Esophagus (tissue), 2 donors: ENCODE measurements at regions not wholly inside any gene's neighbourhood (a gene's known extent, or its start where the extent isn't known, plus 50 kb on each side); places are given as distances from the start of the nearest gene placed in this dataset.

Experiments
- H3K27ac ChIP-seq, 2 donors: one replicate each; pipeline ENCODE4 v1.5.1; 2013; ENCODE audit warnings: low read depth in 2 of 2, mild to moderate bottlenecking in 2 of 2, inconsistent platforms in 1 of 2, low read length in 1 of 2, moderate library complexity in 1 of 2
- H3K27me3 ChIP-seq, 2 donors: one replicate each; pipeline ENCODE4 v1.6.1; 2013; ENCODE audit warnings: low read length in 2 of 2, control low read depth in 1 of 2, mild to moderate bottlenecking in 1 of 2; ENCODE audit not compliant: insufficient read depth in 2 of 2, control insufficient read depth in 1 of 2
- H3K36me3 ChIP-seq, 2 donors: one replicate each; pipeline ENCODE4 v1.6.1; 2013; ENCODE audit warnings: low read length in 1 of 2; ENCODE audit not compliant: control insufficient read depth in 2 of 2, insufficient read depth in 2 of 2
- H3K4me1 ChIP-seq, 2 donors: one replicate each; pipeline ENCODE4 v1.6.1; 2013; ENCODE audit warnings: low read length in 1 of 2; ENCODE audit not compliant: control insufficient read depth in 2 of 2, insufficient read depth in 2 of 2
- H3K4me3 ChIP-seq, 2 donors: one replicate each; pipeline ENCODE4 v1.5.1; 2013; ENCODE audit warnings: low read length in 2 of 2, mild to moderate bottlenecking in 2 of 2, low read depth in 1 of 2, moderate library complexity in 1 of 2
- H3K9me3 ChIP-seq, 2 donors: one replicate each; pipeline ENCODE4 v1.6.1; 2013; ENCODE audit warnings: mild to moderate bottlenecking in 2 of 2, low read depth in 1 of 2, low read length in 1 of 2, moderate library complexity in 1 of 2; ENCODE audit not compliant: control insufficient read depth in 2 of 2, insufficient read depth in 1 of 2
- WGBS, 2 donors: extraction: QIAGEN DNeasy Blood & Tissue Kit; methylation state at CpG; one replicate each; pipeline ENCODE4 v1.1.7; 2013; 5-methylcytosine and 5-hydroxymethylcytosine counted together
- donor health status: healthy with polysubstance abuse.
- donor health status: Bipolar disorder and iron deficiency.

DNA sequence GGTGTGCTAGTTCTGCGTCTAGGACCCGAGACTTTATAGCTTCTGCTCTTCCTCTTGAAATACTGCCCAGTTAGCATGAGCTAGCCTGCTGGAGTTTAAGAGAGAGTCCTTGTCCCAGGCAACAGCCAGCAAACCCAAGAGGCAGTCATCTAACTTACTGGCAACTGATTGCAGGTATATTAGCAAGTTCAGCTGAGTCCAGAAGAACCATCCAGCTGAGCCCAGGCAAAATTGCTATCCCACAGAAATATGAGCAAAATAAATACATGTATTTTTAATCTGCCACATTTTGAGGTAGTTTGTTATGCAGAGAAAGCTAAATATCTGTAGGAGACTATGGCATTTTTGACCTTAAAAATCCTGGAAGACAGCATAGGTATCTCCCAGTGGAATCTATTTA, 174.4 kb upstream of the CMC1 start:
- Histone ChIP-seq H3K27ac (no peak overlapping the region), H3K27me3 (peaks cover 0 to 2% of the 10 kb centered on the region in 2 donors), H3K4me3 (no peak overlapping the region), H3K9me3 (peaks cover 4 to 5% of the 10 kb centered on the region in 2 donors), H3K4me1 (no peaks in the 10 kb centered on the region), H3K36me3 (no peaks in the 10 kb centered on the region)
- 87 to 95% methylated on average over 2 of the region's 2 CpGs for WGBS, 2 donors

DNA sequence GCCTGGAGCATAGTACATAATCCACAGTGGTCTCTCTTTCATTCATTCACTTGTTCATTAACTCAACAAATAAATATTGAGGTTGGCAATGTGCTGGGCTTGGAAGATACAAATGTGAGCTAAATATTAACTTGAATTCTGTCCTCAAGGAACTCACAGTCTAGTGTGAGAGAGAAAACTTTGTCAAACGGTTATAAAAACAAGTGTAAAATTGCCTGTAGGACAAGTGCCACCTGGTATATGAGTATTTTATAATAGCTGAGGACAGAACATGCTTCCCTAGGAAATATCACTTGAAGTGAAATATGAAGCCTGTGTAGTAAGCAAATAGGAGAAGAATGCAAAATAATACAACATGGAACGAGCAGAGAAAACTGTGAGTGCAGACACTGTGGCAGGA, 173.1 kb upstream of the CMC1 start:
- no peak overlapping the region for H3K27ac ChIP-seq
- no peak overlapping the region for H3K4me3 ChIP-seq
- H3K27me3 ChIP-seq = peaks cover 0 to 2% of the 10 kb centered on the region in 2 donors
- WGBS, 2 donors = 49 to 50% methylated on average over 2 of the region's 2 CpGs
- H3K4me1 ChIP-seq = no peaks in the 10 kb centered on the region
- H3K36me3 ChIP-seq = no peaks in the 10 kb centered on the region
- peaks cover 4 to 5% of the 10 kb centered on the region in 2 donors for H3K9me3 ChIP-seq

DNA sequence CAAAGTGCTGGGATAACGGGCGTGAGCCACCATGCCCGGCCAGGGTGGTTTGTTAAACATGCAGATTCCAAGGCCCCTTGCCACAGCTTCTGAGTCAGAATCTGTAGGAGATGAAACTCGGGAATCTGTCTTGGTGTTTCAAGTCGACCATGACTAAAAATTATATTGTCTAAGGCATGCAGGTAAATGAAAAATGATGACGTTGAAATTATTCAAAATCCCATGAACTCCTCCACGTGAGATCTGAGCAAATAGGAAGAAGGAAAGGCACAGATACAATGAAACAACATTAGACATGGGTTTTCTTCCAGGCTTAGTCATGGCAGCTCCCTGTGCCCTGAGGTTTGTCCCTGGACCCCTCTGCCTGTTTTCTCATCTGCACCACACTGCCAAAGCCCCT, 172.0 kb upstream of the CMC1 start:
- Histone ChIP-seq H3K36me3 (no peaks in the 10 kb centered on the region), H3K4me3 (no peak overlapping the region), H3K9me3 (peaks cover 4 to 5% of the 10 kb centered on the region in 2 donors), H3K4me1 (no peaks in the 10 kb centered on the region), H3K27ac (no peak overlapping the region), H3K27me3 (peaks cover 0 to 2% of the 10 kb centered on the region in 2 donors)
- 80 to 81% methylated on average over 7 of the region's 7 CpGs for WGBS, 2 donors

DNA sequence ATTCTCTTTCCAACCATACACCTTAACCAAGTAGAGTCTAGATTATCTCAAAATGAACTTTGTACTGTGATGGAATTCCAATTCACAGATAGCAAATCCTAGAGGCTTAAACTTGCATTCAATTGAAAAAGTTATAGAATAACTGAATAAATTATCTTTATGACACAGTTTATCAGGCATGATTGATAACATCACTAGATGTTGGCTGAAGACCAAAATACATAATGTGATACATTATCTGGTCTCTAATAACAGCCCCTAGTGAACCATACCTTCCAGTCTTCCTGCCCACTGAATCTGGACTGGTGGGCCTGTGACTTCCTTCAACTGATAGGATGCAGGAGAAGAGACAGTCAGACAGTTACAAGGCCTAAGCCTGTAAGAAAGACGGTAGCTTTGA, 165.2 kb upstream of the CMC1 start:
- WGBS, 2 donors = 86 to 87% methylated on average over 1 of the region's 1 CpG
- H3K36me3 ChIP-seq = no peaks in the 10 kb centered on the region
- H3K9me3 ChIP-seq = no peaks in the 10 kb centered on the region

DNA sequence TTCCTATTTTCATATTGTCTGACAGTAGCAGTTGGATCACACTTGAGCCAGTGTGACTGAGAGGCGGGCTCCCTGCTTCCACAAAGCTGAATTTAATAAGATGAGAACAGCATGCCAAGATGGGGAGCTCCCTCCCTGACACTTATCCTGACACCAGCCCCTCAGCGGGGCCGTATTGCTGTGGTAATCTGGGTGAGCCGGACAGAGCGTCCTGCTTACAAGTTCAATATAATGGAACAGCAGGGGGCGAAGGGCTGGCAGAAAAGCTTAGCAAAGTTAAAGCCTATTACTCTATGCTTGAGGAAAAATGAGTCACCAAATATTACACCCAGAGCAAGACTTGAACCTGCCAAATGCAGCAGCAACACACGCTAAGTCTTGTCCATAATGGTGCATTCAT, 163.8 kb upstream of the CMC1 start:
- Histone ChIP-seq H3K27me3 (no peaks in the 10 kb centered on the region), H3K4me1 (no peaks in the 10 kb centered on the region), H3K9me3 (no peaks in the 10 kb centered on the region), H3K27ac (no peak overlapping the region), H3K4me3 (no peak overlapping the region), H3K36me3 (no peaks in the 10 kb centered on the region)
- 48 to 56% methylated on average over 7 of the region's 7 CpGs for WGBS, 2 donors

More for the DNA sequence above, 165.2 kb upstream of the CMC1 start:
- Histone ChIP-seq H3K27me3 (no peaks in the 10 kb centered on the region), H3K4me3 (no peak overlapping the region), H3K4me1 (no peaks in the 10 kb centered on the region), H3K27ac (no peak overlapping the region)

DNA sequence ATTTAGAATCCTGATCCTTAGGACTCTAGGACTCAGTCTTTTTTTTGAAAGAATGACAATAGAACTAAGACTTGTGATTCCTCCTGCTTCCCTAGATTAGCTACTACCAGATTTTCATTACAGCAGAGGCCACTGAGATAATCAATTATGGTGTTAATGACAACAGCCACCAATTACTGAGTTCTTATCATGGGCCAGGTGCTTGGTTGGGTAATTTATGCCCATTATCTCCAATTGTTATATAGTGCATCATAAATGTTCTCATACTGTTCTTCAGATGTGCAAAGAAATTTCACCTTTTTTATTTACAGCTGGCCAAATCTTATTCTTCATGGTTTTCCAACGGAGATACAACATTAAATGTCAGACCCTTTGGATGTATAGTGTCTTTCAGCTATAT, 162.9 kb upstream of the CMC1 start:
- H3K27ac ChIP-seq = no peak overlapping the region
- WGBS, 2 donors = 71 to 85% methylated on average over 1 of the region's 1 CpG

DNA sequence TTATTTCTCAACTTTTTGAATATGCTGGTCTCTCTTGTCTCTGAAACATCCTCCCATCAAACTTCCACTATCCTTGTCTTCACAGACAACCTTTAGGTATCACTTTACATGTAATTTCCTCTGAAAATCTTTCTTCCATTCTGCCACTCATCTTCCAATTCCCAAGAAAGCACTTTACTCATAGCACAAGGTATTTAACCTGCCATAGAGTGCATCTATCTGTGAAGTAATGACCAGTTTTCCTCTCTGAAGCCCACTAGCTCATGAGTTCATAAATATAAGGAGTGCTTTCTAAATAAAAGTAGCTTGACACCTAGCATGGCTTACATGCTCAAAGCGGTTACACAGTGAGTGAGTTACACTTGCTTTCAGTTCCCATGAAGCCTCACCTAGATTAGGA, 160.7 kb upstream of the CMC1 start:
- Histone ChIP-seq H3K27me3 (no peaks in the 10 kb centered on the region), H3K27ac (no peak overlapping the region), H3K4me1 (no peaks in the 10 kb centered on the region), H3K4me3 (no peak overlapping the region), H3K36me3 (no peaks in the 10 kb centered on the region), H3K9me3 (no peaks in the 10 kb centered on the region)
- WGBS, 2 donors = 99 to 100% methylated on average over 1 of the region's 1 CpG

More for the DNA sequence above, 162.9 kb upstream of the CMC1 start:
- H3K4me3 ChIP-seq = no peak overlapping the region
- H3K9me3 ChIP-seq = no peaks in the 10 kb centered on the region
- H3K27me3 ChIP-seq = no peaks in the 10 kb centered on the region
- H3K36me3 ChIP-seq = no peaks in the 10 kb centered on the region
- H3K4me1 ChIP-seq = no peaks in the 10 kb centered on the region

DNA sequence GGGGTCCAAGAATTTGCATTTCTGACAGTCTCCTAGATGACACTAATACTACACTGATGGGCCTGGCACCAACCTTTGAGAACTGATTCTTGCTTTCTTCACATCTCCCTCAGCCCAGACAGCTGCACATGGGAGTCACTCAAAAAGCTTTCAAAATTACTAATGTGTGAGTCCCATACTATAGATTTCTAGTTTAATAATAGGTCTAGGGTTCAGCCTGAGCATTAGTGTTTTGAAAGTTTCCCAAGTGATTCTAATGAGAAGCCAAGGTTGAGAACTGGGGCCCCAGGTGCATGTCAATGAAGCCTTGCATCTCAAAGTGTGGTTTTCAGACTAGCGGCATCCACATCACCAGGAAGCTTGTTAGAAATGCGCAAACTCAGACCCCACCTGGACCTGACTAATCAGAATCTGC, 159.9 kb upstream of the CMC1 start:
- 80 to 93% methylated on average over 2 of the region's 2 CpGs for WGBS, 2 donors

DNA sequence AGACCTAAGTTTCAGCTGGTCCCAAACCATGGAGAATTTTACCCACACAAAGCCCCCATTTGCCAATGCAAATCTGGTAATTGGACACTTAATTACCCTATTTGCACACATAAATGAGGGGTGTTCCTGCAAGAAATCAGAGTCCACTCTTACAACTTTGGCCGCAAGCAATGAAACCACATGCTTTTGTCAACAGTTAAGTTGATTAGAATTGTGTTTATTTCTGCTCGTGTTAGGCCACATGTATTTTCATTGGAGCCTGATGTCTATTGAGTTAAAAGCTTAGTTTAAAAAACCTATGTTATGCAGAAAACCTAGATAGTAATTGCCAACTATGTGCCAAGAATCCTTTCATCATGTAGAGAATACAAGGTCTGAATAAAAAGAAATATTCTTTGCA, 153.8 kb upstream of the CMC1 start:
- H3K27me3 ChIP-seq = no peaks in the 10 kb centered on the region
- no peaks in the 10 kb centered on the region for H3K9me3 ChIP-seq
- 77 to 80% methylated on average over 2 of the region's 2 CpGs for WGBS, 2 donors
- no peak overlapping the region for H3K27ac ChIP-seq
- H3K4me3 ChIP-seq = no peak overlapping the region
- no peaks in the 10 kb centered on the region for H3K36me3 ChIP-seq
- no peaks in the 10 kb centered on the region for H3K4me1 ChIP-seq

More for the DNA sequence above, 159.9 kb upstream of the CMC1 start:
- H3K4me1 ChIP-seq = no peaks in the 10 kb centered on the region
- no peaks in the 10 kb centered on the region for H3K9me3 ChIP-seq
- no peak overlapping the region for H3K27ac ChIP-seq
- H3K36me3 ChIP-seq = no peaks in the 10 kb centered on the region
- no peak overlapping the region for H3K4me3 ChIP-seq
- no peaks in the 10 kb centered on the region for H3K27me3 ChIP-seq

DNA sequence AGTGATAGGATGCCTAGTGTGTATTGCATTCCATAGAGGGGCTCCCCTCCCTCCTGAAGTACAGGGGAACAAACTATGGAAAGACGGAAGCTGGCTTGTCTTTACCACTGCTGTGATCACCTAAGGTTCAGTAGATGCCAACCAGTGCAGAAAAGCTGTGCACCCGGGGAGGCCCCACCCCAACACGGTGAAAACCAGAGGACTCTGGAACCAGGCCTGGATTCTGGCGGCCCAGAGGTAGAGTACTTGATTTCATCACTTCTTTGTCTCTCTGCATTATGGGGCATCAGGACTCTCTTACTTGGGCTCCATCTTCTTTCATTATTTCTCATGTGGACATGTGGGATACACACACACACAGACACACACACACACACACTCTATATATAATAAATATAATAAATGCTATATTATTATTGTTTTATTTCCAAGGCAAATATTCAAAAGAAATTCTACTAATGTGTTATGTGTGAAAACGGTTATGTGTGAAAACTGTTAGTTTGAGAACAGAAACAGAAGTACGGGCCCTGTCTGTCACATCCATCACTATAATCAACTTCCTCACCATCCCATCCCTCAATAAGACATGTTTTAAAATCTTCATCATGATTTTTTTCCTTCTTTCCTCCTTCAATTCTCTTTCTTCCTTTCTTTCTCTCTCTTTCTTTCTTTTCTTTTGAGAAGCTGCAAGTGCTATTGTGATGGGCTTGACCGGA, 152.4 kb upstream of the CMC1 start:
- Histone ChIP-seq H3K36me3 (no peaks in the 10 kb centered on the region), H3K4me1 (no peaks in the 10 kb centered on the region), H3K4me3 (no peak overlapping the region), H3K27ac (no peak overlapping the region), H3K27me3 (no peaks in the 10 kb centered on the region), H3K9me3 (no peaks in the 10 kb centered on the region)
- WGBS, 2 donors = 86 to 87% methylated on average over 7 of the region's 7 CpGs
